ENCODE measurements at regions not wholly inside any gene's neighbourhood (a gene's known extent, or its start where the extent isn't known, plus 50 kb on each side); places are given as distances from the start of the nearest gene placed in this dataset.
A peak's percentile ranks its signal among the peaks of the same experiment; 100 is the strongest.
"Not testable (repeated sequence)": the region's sequence is repeated elsewhere in the genome, so short reads cannot be mapped to it uniquely, and the experiment has no call there.

- DNase-seq: no peak
- in situ Hi-C loops (cut with HindIII; ENCODE audit: low pct_ligation_motif_present, low sequenced_read_pairs): no loop called here
- no peaks in the 10 kb centered on the region for H3K27me3 ChIP-seq (replicated peaks)
- H3K36me3 ChIP-seq (replicated peaks): no peaks in the 10 kb centered on the region
- no peak overlapping the region for H3K4me3 ChIP-seq (ENCODE audit: low read depth, low read length)
- TF ChIP-seq CTCF (IDR thresholded peaks at IDR 0.05; ENCODE audit: low read depth, low read length, missing control alignments): no peak
- no peak overlapping the region for H3K27ac ChIP-seq
Observed at GRCh38 chr2:146716591-146716990, 1128.2 kb upstream of the ACVR2A start.

- no peaks in the 10 kb centered on the region for H3K36me3 ChIP-seq (replicated peaks)
- in situ Hi-C loops (cut with HindIII; ENCODE audit: low pct_ligation_motif_present, low sequenced_read_pairs): no loop called here
- TF ChIP-seq CTCF (IDR thresholded peaks at IDR 0.05; ENCODE audit: low read depth, low read length, missing control alignments): no peak
- no peaks in the 10 kb centered on the region for H3K27me3 ChIP-seq (replicated peaks)
- DNase-seq: no peak
- H3K27ac ChIP-seq: no peak overlapping the region
- H3K4me3 ChIP-seq (ENCODE audit: low read depth, low read length): no peak overlapping the region
Observed at GRCh38 chr2:146709004-146709403, 1135.8 kb upstream of the ACVR2A start.

GRCh38 chr2:146701183-146701582 lies 1143.6 kb upstream of the ACVR2A start:
- Histone ChIP-seq H3K36me3 (replicated peaks) (no peaks in the 10 kb centered on the region), H3K4me3 (ENCODE audit: low read depth, low read length) (no peak overlapping the region), H3K27me3 (replicated peaks) (no peaks in the 10 kb centered on the region), H3K27ac (no peak overlapping the region)
- in situ Hi-C loops (cut with HindIII; ENCODE audit: low pct_ligation_motif_present, low sequenced_read_pairs): no loop called here
- DNase-seq: peak; percentile 11
- TF ChIP-seq CTCF (IDR thresholded peaks at IDR 0.05; ENCODE audit: low read depth, low read length, missing control alignments): peak; percentile 11

- H3K4me3 ChIP-seq (ENCODE audit: low read depth, low read length): no peak overlapping the region
- in situ Hi-C loops (cut with HindIII; ENCODE audit: low pct_ligation_motif_present, low sequenced_read_pairs): no loop called here
- H3K36me3 ChIP-seq (replicated peaks): no peaks in the 10 kb centered on the region
- no peak for DNase-seq
- H3K27me3 ChIP-seq (replicated peaks): no peaks in the 10 kb centered on the region
- TF ChIP-seq CTCF (IDR thresholded peaks at IDR 0.05; ENCODE audit: low read depth, low read length, missing control alignments): no peak
- H3K27ac ChIP-seq: no peak overlapping the region
Observed at GRCh38 chr2:146697307-146697706, 1147.5 kb upstream of the ACVR2A start.

GRCh38 chr2:146696787-146697186 lies 1148.0 kb upstream of the ACVR2A start:
- in situ Hi-C loops (cut with HindIII; ENCODE audit: low pct_ligation_motif_present, low sequenced_read_pairs); H3K27ac ChIP-seq: not testable (repeated sequence)

GRCh38 chr2:146681991-146682390 lies 1162.8 kb upstream of the ACVR2A start:
- TF ChIP-seq CTCF (IDR thresholded peaks at IDR 0.05; ENCODE audit: low read depth, low read length, missing control alignments): no peak
- Histone ChIP-seq H3K27ac (no peak overlapping the region), H3K36me3 (replicated peaks) (no peaks in the 10 kb centered on the region), H3K4me3 (ENCODE audit: low read depth, low read length) (no peak overlapping the region), H3K27me3 (replicated peaks) (no peaks in the 10 kb centered on the region)
- no peak for DNase-seq
- in situ Hi-C loops (cut with HindIII; ENCODE audit: low pct_ligation_motif_present, low sequenced_read_pairs): no loop called here

More at GRCh38 chr2:146696787-146697186, 1148.0 kb upstream of the ACVR2A start:
- not testable (repeated sequence) for H3K36me3 ChIP-seq (replicated peaks); DNase-seq; H3K27me3 ChIP-seq (replicated peaks); H3K4me3 ChIP-seq (ENCODE audit: low read depth, low read length)
